ENCODE measurements at regions not wholly inside any gene's neighbourhood (a gene's known extent, or its start where the extent isn't known, plus 50 kb on each side); places are given as distances from the start of the nearest gene placed in this dataset.

DNA sequence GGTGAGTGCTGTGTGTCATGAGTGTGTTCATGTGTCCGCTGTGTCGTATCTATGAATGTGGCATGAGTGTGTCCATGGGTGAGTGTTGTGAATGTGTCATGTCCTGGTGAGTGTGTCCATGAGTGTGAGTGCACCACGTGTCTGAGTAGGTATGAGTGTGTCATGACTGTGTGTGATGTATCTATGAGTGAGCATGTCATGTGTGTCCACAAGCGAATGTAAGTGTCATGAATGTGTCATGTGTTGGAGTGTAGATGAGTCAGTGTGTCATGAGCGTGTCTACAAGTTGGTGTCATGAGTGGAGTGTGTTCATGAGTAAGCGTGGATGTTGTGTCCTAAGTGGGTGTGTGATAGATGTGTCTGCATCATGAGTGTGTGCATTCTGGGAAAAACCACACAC lies 129.4 kb downstream of the TUBA3C start:
- TF ChIP-seq CTCF (IDR thresholded peaks at IDR 0.05), result no peak
- TF ChIP-seq POLR2A (IDR thresholded peaks at IDR 0.05), result no peak
- no peak for TF ChIP-seq POLR2AphosphoS5 (IDR thresholded peaks at IDR 0.05; ENCODE audit: insufficient read depth in 1 of 2, low read depth in 1 of 2)
